22Rv1 (cell line): ENCODE measurements at regions not wholly inside any gene's neighbourhood (a gene's known extent, or its start where the extent isn't known, plus 50 kb on each side); places are given as distances from the start of the nearest gene placed in this dataset.

Experiments
- CTCF ChIP-seq: fragments of 450-650 bp; IDR thresholded peaks from 2 replicates; pipeline ENCODE4 v1.5.1; 2017; ENCODE audit warnings: mild to moderate bottlenecking
- ZFX ChIP-seq: fragments of 450-650 bp; IDR thresholded peaks from 2 replicates; pipeline ENCODE4 v1.6.1; 2017; ENCODE audit warnings: antibody characterized with exemption, borderline replicate concordance

GRCh38 chr2:176692533-176692932 is 423.3 kb downstream of the MTX2 start:
- TF ChIP-seq CTCF (no peak), ZFX (no peak)
